GM18505 (cell line): ENCODE measurements at regions not wholly inside any gene's neighbourhood (a gene's known extent, or its start where the extent isn't known, plus 50 kb on each side); places are given as distances from the start of the nearest gene placed in this dataset.

Experiments used
- ATAC-seq: cut with Tn5 transposase; IDR thresholded peaks from one replicate; pipeline ENCODE4 v1.9.1; 2021; ENCODE audit not compliant: unreplicated experiment
- POLR2A ChIP-seq: IDR thresholded peaks from 4 replicates; pipeline ENCODE4 v1.6.1; 2011; ENCODE audit warnings: borderline replicate concordance; ENCODE audit not compliant: insufficient read depth, insufficient read length; ENCODE audit errors: extremely low read depth

DNA sequence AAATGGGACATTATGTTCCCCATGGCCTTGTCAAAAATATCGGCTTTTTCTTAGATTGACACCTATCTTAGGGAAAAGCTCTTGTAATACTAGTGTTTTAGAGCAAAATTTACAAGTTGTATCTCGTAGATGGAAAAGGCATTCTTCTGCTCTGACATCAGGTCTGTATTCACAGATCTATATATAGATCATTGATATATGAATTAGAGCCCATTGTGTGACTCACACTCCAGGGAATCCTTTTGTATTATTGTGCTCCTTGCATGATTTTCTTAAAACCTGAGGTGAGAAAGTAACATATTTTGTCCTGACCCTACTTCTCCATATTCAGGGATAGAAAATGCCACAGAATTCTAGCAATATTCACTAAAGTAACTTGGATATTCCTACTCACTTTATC is 1160.8 kb upstream of the B3GALT2 start:
- ATAC-seq, result no peak
- TF ChIP-seq POLR2A, result no peak

DNA sequence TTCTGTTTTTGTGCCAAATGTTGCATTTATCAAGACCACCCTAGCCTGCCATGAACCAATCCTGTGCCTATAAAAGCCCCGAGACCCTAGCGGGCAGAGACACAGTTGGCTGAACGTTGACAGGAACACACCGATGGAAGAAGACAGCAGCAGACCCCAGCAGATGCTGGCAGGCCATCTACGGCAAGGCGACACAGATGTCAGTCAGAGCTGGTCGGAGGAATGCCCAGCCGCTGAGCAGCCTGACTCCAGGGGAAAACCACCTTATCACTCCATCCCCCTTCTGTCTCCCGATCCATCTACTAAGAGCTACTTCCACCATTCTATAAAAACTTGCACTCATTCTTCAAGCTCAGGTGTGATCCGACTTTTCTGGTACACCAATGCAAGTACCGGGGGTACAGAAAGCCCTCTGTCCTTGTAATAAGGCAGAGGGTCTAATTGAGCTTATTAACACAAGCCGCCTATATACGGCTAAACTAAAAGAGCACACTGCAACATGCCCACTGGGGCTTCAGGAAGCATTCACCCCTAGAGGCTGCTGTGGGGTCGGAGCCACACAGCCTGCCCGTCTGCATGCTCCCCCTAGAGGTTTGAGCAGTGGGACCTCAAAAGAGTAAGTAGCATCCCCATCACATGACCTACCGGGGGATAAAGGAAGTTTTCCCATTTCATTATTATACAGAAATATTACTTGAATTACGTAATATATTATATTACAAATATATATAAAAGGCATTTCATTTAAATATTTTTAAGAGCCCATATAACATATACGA is 1156.3 kb upstream of the B3GALT2 start:
- ATAC-seq, result no peak
- TF ChIP-seq POLR2A, result no peak

DNA sequence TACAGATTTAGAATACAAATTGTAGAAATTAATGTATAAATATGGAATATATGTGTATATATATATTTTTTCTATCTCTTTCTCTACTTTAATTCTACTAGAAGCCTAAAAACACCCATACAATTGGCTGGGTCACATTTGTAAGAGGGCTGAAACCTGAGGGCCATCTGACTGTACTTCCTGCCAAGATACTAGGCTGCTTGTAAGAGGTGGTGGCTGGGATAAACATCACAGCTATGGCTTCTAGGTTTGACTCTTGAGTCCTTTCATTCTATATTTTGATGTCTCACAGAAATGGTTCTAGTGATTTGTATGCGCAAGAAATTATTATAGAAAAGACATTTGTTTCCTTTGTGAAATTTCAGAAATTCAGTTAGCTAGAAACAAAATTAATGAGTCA is 1155.2 kb upstream of the B3GALT2 start:
- no peak for TF ChIP-seq POLR2A
- no peak for ATAC-seq

- TF ChIP-seq POLR2A, result no peak
- ATAC-seq, result no peak
Measured at GRCh38 chr1:194339471-194339870, 1153.1 kb upstream of the B3GALT2 start.

DNA sequence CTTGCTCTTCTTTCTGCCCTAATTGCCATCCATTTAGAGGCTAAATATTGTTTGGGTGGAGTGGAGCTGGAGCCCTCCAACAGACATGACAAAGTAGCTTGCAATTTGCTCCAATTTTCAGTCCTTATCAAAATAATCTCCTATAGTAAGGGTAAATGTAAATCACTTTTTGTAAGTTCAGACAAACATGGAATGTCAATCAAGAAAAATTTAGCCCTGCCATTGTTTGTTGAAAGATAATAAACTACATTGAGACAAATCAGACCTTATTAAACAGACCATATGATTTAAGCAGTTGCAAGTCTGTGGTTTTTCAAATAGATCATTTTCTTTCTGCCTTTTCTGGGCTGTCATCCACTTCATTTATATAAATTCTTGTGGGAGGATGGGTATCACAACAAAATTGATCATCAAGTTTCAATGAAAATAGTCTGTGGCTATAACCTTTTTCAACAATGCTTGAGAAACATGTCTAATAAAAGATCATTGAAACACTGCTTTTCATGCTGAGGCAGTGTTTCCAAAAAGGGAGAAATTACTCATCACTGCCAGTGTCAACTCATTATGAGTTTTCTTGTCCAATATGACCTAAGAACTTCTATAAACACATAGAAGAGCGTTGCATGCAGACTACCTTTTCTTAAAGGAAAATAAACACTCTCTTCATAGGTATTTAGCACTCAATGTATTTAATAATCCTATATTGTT is 1152.0 kb upstream of the B3GALT2 start:
- peak; percentile 67 for ATAC-seq
- no peak for TF ChIP-seq POLR2A

GRCh38 chr1:194333240-194333639 is 1146.8 kb upstream of the B3GALT2 start:
- no peak for ATAC-seq
- TF ChIP-seq POLR2A, result no peak

DNA sequence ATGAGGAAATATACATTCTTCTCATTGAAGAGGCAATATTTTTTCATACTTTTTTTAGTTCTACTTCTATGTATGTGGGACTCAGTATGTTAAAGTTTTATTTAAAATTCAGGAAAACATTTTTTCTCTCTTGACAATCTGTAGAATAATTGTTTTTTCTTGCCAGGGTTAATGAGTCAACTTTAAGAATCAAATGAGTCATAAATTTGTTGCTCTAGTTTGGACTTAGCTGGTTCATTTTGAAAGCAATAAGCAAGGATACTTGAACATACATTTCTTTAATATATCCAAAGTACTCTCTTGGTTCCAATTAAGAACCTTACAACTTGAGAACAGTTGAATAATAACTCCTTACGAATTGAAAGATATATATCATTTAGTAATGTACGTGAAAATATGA is 1145.3 kb upstream of the B3GALT2 start:
- TF ChIP-seq POLR2A, result no peak
- ATAC-seq, result no peak

GRCh38 chr1:194322751-194323150 is 1136.3 kb upstream of the B3GALT2 start:
- TF ChIP-seq POLR2A, result no peak

GRCh38 chr1:194318790-194319280 is 1132.4 kb upstream of the B3GALT2 start:
- no peak for TF ChIP-seq POLR2A
- ATAC-seq, result no peak

More at GRCh38 chr1:194322751-194323150, 1136.3 kb upstream of the B3GALT2 start:
- ATAC-seq, result no peak

DNA sequence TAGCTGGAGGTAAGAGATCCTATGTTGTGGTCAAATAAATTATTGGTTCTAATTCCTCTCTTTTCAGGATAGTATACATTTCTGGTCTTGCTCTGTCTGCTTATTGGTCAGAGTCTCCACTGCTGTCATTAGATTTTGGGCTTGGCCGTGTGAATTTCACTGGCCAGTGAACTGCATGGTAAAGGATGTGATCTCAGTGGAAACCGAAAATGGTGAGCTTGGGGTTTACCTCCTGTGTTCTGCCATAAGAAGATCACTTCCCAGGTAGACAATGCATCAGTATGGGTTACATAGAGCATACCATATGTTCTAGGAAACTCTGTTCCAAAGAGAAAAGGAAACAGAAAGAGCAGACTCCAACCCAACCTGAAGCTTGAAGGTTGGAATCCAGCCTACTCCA is 1123.3 kb upstream of the B3GALT2 start:
- no peak for TF ChIP-seq POLR2A
- ATAC-seq, result no peak

- TF ChIP-seq POLR2A, result no peak
- ATAC-seq, result no peak
Measured at GRCh38 chr1:194309269-194309668, 1122.9 kb upstream of the B3GALT2 start.

DNA sequence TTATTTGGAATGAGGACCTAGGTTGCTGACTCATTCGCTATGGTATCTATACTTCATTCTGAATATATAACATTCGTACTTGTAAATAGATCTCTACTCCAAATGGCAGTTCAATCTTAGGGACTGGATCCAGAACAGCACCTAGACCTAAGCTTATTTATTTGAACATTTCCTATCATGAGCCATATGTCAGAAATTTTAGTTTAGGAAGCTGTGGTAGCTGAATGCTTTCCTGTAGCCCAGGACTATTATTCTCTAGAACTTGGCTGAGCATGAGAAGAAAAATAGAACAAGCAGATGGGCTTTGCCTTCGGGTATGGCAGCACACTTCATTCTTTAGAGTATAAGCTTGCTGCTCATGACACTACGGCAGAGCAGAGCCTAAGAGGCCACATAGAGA is 1114.4 kb upstream of the B3GALT2 start:
- ATAC-seq, result no peak
- TF ChIP-seq POLR2A, result no peak

GRCh38 chr1:194300340-194300739 is 1113.9 kb upstream of the B3GALT2 start:
- TF ChIP-seq POLR2A, result no peak
- ATAC-seq, result no peak
